ENCODE measurements at regions not wholly inside any gene's neighbourhood (a gene's known extent, or its start where the extent isn't known, plus 50 kb on each side); places are given as distances from the start of the nearest gene placed in this dataset.

DNA sequence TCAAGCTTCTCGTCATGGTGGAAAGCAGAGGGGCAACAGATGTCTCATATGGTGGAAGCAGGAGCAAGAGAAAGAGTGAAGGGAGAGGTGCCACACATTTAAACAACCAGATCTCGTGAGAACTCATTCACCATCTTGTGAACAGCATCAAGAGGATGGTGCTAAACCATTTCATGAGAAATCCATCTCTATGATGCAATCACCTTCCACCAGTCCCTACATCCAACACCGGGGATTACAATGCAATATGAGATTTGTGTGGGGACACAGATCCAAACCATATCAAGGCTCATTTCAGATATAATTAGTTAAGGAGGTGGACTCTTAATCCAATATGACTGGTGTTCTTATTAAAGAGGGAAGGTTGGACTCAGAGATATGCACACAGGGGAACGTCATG lies 272.8 kb downstream of the KCNS3 start:
- DNase-seq (ENCODE audit: low read depth in 1 of 2, low spot score in 1 of 2) = no peak

- DNase-seq (ENCODE audit: low read depth in 1 of 2, low spot score in 1 of 2) = no peak
Observed at GRCh38 chr2:18149660-18150246, 271.3 kb downstream of the KCNS3 start.

DNA sequence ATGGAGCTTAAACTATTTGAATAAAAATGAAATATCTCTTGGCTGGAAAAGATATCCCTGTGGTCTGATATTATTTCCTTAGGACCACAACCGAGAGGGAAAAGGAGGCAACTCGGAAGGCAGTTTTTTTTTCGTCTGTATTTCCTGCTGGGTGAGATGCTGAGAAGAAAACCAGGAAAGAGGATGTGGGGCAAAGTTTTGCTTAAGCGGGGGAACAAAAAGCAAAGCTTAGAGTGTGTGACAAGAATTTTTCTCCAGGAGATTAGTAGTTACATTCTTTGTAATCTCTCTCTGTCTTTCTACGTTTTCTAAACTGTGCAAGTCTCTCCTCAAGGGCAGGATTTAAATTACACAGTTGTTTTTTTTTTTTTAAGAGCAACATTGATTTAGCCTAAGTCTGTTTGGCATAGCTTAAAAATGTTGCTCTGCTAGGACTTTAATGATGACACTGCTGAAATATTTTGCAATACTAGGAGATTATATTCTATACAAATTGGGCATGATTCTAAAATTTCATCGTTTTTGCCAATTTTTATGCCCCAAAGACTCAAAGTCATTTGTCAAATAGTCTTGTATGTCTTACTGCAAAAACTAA lies 258.5 kb downstream of the KCNS3 start:
- DNase-seq (ENCODE audit: low read depth in 1 of 2, low spot score in 1 of 2) = no peak

DNA sequence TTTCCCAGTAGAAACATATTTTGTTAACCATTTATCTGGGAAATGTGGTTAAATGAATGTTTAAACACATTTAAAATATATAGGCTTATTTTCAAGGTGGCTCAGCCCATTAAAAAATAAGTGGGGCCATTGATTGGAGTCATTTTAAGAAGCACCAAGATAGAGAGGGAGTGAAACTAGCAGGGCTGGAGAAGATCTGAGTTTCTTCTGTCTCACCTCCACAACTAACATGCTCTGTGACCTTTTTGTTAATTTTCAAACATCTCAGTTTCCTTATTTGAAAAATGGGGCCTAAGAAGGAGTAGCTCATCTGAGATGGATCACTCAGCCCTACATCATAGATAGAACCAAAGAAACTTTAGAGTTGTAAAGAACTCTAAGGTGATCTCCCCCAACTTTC lies 254.8 kb downstream of the KCNS3 start:
- no peak for DNase-seq (ENCODE audit: low read depth in 1 of 2, low spot score in 1 of 2)

GRCh38 chr2:18132697-18133096 lies 254.2 kb downstream of the KCNS3 start:
- no peak for DNase-seq (ENCODE audit: low read depth in 1 of 2, low spot score in 1 of 2)

DNA sequence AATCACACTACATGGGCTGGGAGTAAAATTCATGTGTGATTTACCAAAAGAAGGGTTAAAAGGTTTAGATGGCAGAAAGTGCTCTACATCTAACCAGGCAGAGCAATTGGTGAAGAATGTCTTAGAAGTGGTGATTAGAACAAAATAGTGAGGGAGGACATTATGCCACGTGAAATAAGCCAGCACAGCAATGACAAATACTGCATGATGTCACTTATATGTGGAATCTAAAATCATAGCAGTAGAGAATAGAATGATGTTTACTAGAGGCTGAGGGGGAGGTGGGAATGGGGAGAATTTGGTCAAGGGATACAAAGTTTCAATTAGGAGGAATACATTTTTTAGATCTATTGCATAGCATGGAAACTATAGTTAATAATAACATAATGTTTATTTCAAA lies 253.3 kb downstream of the KCNS3 start:
- no peak for DNase-seq (ENCODE audit: low read depth in 1 of 2, low spot score in 1 of 2)

- DNase-seq (ENCODE audit: low read depth in 1 of 2, low spot score in 1 of 2) = no peak
Observed at GRCh38 chr2:18129348-18129747, 250.9 kb downstream of the KCNS3 start.

DNA sequence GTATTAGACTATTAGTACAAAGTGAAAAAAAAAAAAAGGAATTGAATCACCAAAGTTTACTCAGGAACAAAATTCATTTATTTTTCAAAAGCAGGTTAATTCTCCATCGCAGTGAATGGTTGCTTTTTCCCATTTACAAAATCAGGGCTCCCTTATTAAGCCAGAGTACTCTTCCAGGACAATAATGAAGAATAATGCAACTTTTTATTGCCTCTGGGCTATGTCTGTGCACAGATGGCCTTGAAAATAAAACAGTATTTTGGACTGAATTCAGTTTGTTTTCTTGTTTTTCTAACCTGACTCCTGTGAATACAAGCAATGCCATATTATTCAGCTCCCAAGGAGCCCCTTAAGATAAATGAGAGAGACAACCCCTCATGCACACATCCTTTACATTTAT lies 246.8 kb downstream of the KCNS3 start:
- DNase-seq (ENCODE audit: low read depth in 1 of 2, low spot score in 1 of 2) = no peak

DNA sequence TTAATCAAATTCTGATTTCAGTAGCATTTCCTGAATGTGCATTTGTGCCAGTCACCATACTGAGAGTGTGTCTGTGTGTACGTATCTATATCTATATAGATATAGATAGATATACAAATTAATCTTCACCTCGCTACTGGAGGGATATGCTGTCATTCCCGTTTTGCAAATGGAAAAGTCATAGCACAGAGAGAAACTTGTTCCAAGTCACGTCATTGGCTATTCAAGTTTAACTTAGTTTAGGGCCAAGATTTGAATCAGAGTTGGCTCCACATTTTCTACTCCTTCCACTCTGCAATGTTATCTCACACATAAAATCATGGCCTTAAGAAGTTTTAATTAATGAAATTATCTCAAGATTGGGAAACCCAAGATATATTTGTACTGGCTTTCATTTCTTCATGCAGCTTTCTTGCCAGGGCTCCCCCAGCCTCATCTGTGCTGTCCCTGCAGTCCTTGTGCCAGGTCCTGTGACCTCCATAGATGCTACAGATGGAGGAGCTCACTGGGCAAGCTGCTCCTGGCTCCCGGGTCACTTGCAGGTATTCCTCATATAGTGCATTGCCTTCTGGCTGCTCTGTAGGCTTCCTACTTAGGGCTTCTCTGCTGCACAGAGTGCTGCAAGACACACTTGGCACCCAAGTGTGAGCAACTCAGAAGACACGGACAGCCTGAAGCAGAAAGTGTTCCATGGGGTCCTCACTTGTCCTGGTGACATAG lies 245.8 kb downstream of the KCNS3 start:
- DNase-seq (ENCODE audit: low read depth in 1 of 2, low spot score in 1 of 2) = no peak

- DNase-seq (ENCODE audit: low read depth in 1 of 2, low spot score in 1 of 2) = no peak
Observed at GRCh38 chr2:18123577-18123976, 245.1 kb downstream of the KCNS3 start.

- DNase-seq (ENCODE audit: low read depth in 1 of 2, low spot score in 1 of 2) = no peak
Observed at GRCh38 chr2:18123211-18123570, 244.7 kb downstream of the KCNS3 start.

DNA sequence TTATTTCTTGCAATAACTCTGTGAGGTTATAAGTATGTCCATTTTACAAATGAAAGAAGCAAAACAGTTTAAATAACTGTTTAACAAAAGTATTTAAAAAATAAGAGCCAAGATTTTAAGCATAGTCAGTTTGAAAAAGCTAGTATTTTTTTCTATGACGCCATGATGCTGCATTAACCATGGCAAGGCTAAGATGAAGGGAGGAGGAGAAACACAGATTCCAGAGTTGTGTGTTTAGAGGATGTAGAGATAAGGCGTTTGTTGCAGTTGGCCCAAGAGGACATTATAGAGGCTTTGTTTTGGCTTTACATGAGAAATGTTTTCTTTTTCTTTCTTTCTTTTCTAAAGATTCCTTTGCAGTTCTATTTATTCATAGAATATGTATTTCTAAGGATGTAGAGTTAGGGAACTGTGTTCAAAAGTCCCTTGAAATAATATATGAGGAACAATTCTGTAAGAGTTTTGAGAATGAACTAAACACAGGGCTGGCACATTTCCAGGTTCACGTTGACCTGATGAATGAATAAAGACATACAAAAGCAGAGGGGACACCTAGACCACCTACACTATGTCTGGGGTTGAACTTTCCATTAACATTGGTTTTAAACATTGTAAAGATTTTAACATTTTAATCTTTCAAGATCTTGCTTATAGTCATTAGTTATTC lies 244.2 kb downstream of the KCNS3 start:
- DNase-seq (ENCODE audit: low read depth in 1 of 2, low spot score in 1 of 2) = no peak

GRCh38 chr2:18119883-18120282 lies 241.4 kb downstream of the KCNS3 start:
- no peak for DNase-seq (ENCODE audit: low read depth in 1 of 2, low spot score in 1 of 2)

DNA sequence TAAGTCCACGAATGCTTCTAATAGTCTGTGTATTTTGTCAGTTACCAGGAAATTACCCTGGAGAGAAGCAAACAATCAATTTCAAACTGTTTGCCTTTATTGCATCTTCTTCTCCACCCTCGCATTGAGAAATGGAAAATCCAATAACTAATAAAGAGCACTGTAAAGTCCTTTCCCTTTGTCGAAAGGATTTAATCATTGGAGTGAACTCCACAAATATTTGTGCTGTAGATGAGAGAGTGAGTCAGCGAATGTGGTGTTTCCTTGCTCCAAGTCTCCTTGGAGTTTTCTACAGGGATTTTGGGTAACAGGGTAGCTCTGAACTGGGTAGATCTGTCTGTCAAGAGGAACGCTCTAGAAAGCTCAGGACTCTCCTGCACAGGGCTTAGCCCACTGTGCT lies 240.2 kb downstream of the KCNS3 start:
- no peak for DNase-seq (ENCODE audit: low read depth in 1 of 2, low spot score in 1 of 2)

DNA sequence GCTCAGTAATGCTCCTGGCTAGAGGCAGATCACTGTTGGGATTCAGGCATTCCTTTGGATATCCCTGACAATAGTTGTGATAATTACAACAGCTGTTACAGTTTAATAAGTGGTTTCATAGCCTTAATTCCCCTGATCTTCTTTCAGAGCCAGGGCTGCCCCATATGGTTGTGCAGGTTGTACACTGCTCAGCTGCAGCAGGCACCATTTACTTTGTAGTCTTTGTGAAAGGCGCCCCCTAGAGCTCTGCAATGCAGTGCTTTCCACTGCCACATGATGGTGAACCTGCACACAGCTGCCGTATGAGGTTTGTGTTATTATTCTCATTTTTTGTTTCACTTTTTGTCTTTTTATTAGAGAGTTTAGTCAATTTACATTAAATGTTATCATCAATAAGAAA lies 239.1 kb downstream of the KCNS3 start:
- DNase-seq (ENCODE audit: low read depth in 1 of 2, low spot score in 1 of 2) = no peak

DNA sequence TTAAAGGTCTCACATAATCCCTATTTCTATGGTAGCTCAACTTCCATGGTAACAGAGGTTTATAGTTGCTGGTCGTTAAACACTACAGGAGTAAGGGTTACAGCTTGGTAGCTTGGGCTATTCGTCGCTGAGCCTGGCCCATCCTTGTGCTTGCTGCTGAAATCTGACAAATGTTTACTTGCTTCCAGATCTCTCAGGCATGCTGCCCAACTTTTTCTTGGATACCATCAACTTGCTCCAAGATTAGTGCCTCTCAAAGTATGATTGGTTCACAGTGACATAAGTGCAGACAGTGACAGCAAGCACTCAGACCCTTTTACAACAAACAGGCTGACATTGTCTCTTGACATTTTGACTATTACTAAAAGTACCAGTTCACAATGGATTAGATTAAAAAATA lies 231.8 kb downstream of the KCNS3 start:
- DNase-seq (ENCODE audit: low read depth in 1 of 2, low spot score in 1 of 2) = no peak

- no peak for DNase-seq (ENCODE audit: low read depth in 1 of 2, low spot score in 1 of 2)
Observed at GRCh38 chr2:18106841-18107240, 228.4 kb downstream of the KCNS3 start.

DNA sequence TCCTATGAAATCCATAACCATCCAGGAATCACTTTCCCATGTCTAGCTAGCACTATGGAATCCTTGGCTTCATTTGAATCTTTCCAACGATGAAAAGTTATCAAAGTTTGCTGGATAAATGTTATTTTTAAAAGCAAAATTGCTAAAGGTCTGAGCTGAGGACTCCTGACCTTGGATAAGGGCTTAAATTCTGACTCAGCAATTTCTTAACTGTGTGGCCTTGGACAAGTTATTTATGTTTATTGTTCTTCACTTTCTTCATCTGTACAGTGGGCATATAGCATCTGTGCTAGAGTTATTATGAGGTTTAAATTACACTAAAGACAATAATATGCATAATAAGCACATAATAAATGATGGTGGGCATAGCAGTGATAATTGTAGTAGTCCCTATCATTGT lies 227.5 kb downstream of the KCNS3 start:
- DNase-seq (ENCODE audit: low read depth in 1 of 2, low spot score in 1 of 2) = no peak

DNA sequence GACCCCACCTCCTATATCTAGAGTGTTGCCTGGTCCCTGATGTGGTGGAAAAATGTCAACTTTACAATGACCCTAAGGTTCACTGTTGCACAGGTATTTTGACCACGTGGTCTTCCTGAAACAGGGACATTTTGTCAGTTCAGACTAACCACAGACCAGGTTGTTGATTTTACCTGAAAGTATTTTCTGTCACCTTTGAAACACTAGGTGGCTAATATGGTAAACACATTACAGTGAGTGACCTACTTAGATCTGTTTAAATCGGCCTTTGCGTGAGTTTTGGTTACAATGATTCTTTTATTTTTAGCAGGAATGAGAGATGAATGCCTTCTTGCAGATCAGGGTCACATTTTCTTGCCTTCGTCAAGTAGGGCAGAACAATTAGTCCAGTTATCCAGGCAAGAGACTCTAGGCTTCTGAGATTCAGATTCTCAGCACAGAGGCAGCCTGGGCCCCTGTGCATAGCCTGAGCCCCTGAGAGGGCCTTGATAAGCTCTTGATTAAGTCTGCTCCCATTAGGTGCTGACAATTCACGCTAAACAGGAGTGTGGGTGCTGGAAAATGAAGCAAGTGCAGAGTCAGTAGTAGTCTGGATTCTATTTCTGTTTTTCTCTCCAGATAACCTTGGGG lies 226.2 kb downstream of the KCNS3 start:
- no peak for DNase-seq (ENCODE audit: low read depth in 1 of 2, low spot score in 1 of 2)

- no peak for DNase-seq (ENCODE audit: low read depth in 1 of 2, low spot score in 1 of 2)
Observed at GRCh38 chr2:18096836-18097405, 218.5 kb downstream of the KCNS3 start.

GRCh38 chr2:18094277-18094676 lies 215.8 kb downstream of the KCNS3 start:
- DNase-seq (ENCODE audit: low read depth in 1 of 2, low spot score in 1 of 2) = no peak

DNA sequence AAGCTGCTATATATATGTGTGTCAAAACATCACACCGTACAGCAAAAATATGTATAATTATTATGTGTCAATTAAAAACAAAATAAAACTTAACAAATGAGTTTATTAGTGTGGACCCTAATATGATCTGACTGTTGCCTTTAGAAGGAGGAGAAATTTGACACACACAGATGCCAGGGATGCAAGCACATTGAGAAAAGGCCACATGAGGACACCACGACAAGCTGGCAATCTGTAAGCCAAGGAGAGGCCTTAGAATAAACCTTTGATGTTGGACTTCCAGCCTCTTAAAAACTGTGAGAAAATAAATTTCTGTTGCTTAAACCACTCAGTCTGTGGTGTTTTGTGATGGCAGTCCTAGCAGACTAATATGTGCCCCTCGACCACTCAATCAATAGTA lies 214.7 kb downstream of the KCNS3 start:
- no peak for DNase-seq (ENCODE audit: low read depth in 1 of 2, low spot score in 1 of 2)

All from activated CD4-positive, alpha-beta T cell treated with anti-CD3 and anti-CD28 coated beads, Interleukin-2, amount 50 U/mL, for 24 hours (primary cell).